Neural cell (in vitro differentiated cells): ENCODE measurements at regions not wholly inside any gene's neighbourhood (a gene's known extent, or its start where the extent isn't known, plus 50 kb on each side); places are given as distances from the start of the nearest gene placed in this dataset.

Source experiments
- POLR2AphosphoS5 ChIP-seq: IDR thresholded peaks from 2 replicates; pipeline ENCODE4 v1.6.1; 2012
- RAD21 ChIP-seq: fragments of 450-650 bp; conservative IDR thresholded peaks from 2 replicates; pipeline ENCODE4 v1.6.1; 2014; ENCODE audit warnings: antibody characterized with exemption, mild to moderate bottlenecking, moderate library complexity
- TF ChIP-seq, protein P1 (sequence below): fragments of 450-650 bp; IDR thresholded peaks from 2 replicates; pipeline ENCODE4 v1.5.1; 2014; ENCODE audit warnings: antibody characterized with exemption, mild to moderate bottlenecking, moderate library complexity; ENCODE audit not compliant: poor library complexity, severe bottlenecking

- TF ChIP-seq, protein P1, sequence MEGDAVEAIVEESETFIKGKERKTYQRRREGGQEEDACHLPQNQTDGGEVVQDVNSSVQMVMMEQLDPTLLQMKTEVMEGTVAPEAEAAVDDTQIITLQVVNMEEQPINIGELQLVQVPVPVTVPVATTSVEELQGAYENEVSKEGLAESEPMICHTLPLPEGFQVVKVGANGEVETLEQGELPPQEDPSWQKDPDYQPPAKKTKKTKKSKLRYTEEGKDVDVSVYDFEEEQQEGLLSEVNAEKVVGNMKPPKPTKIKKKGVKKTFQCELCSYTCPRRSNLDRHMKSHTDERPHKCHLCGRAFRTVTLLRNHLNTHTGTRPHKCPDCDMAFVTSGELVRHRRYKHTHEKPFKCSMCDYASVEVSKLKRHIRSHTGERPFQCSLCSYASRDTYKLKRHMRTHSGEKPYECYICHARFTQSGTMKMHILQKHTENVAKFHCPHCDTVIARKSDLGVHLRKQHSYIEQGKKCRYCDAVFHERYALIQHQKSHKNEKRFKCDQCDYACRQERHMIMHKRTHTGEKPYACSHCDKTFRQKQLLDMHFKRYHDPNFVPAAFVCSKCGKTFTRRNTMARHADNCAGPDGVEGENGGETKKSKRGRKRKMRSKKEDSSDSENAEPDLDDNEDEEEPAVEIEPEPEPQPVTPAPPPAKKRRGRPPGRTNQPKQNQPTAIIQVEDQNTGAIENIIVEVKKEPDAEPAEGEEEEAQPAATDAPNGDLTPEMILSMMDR, result no peak
- TF ChIP-seq RAD21 (no peak), POLR2AphosphoS5 (no peak)
Observed at GRCh38 chr18:70428439-70428838, 139.6 kb downstream of the SOCS6 start.
